WTC11 (cell line): ENCODE measurements at regions not wholly inside any gene's neighbourhood (a gene's known extent, or its start where the extent isn't known, plus 50 kb on each side); places are given as distances from the start of the nearest gene placed in this dataset.

Experiments used
- ATAC-seq: fragments of 200-7000 bp; cut with Tn5 transposase; 2 replicates; pipeline ENCODE4 v1.10.0; 2021; ENCODE audit warnings: mild to moderate bottlenecking, moderate library complexity
- CTCF ChIA-PET: fragments of 300-600 bp; sonication (Branson Sonifier 250); formaldehyde crosslinking; loops from one replicate; lab custom pipeline; 2021; ENCODE audit warnings: antibody characterized with exemption; lab: Charles Lee
- POLR2A ChIA-PET: fragments of 350-600 bp; sonication (Branson Sonifier 250); formaldehyde crosslinking; loops from one replicate; lab custom pipeline; 2021; ENCODE audit warnings: antibody characterized with exemption; lab: Charles Lee
- DNase-seq: peaks from one replicate; pipeline ENCODE4 v3.0.0; 2021; ENCODE audit warnings: low spot score
- H3K27ac Mint-ChIP-seq: 2 replicates; pipeline ENCODE4 v1.8.0; 2021; ENCODE audit warnings: mixed read lengths
- H3K27me3 Mint-ChIP-seq: 2 replicates; pipeline ENCODE4 v1.8.0; 2021; ENCODE audit warnings: low read depth, mild to moderate bottlenecking, moderate library complexity, mixed read lengths
- H3K36me3 Mint-ChIP-seq: 2 replicates; pipeline ENCODE4 v1.8.0; 2021; ENCODE audit warnings: mixed read lengths
- H3K4me1 Mint-ChIP-seq: 2 replicates; pipeline ENCODE4 v1.8.0; 2022; ENCODE audit warnings: mixed read lengths
- H3K4me3 Mint-ChIP-seq: 2 replicates; pipeline ENCODE4 v1.8.0; 2021; ENCODE audit warnings: mild to moderate bottlenecking, moderate library complexity, mixed read lengths
- H3K9me3 Mint-ChIP-seq: 2 replicates; pipeline ENCODE4 v1.8.0; 2021; ENCODE audit warnings: mixed read lengths
- ETV6 ChIP-seq: sonication (generic); formaldehyde crosslinking; IDR thresholded peaks from 2 replicates; pipeline ENCODE4 v1.8.1; 2022; ENCODE audit warnings: mild to moderate bottlenecking, missing genetic modification reagents
- FOXJ3 ChIP-seq: sonication (generic); formaldehyde crosslinking; IDR thresholded peaks from 2 replicates; pipeline ENCODE4 v1.9.0; 2021; ENCODE audit warnings: missing genetic modification reagents, mild to moderate bottlenecking, borderline replicate concordance
- GRHL2 ChIP-seq: fragments of 250-450 bp; sonication (Bioruptor Pico); IDR thresholded peaks from 2 replicates; pipeline ENCODE4 v1.8.0; 2022; ENCODE audit warnings: mild to moderate bottlenecking, moderate library complexity; ENCODE audit not compliant: insufficient replicate concordance, severe bottlenecking
- GTF2I ChIP-seq: fragments of 250-450 bp; sonication (Bioruptor Pico); conservative IDR thresholded peaks from 2 replicates; pipeline ENCODE4 v1.4.0; 2021; ENCODE audit warnings: mild to moderate bottlenecking
- NFE2L1 ChIP-seq: sonication (generic); formaldehyde crosslinking; IDR thresholded peaks from 2 replicates; pipeline ENCODE4 v1.8.1; 2023; ENCODE audit warnings: missing genetic modification reagents
- NR1H2 ChIP-seq: sonication (generic); formaldehyde crosslinking; IDR thresholded peaks from 2 replicates; pipeline ENCODE4 v1.9.0; 2021; ENCODE audit warnings: mild to moderate bottlenecking, moderate library complexity, missing genetic modification reagents
- NR2C2 ChIP-seq: sonication (generic); formaldehyde crosslinking; IDR thresholded peaks from 2 replicates; pipeline ENCODE4 v1.8.0; 2022; ENCODE audit warnings: mild to moderate bottlenecking, missing genetic modification reagents
- NR3C1 ChIP-seq: sonication (generic); formaldehyde crosslinking; conservative IDR thresholded peaks from 2 replicates; pipeline ENCODE4 v1.8.1; 2023; ENCODE audit warnings: low read depth, mild to moderate bottlenecking, missing genetic modification reagents
- PRRX2 ChIP-seq: fragments of 250-450 bp; sonication (Bioruptor Pico); IDR thresholded peaks from 2 replicates; pipeline ENCODE4 v1.8.0; 2021; ENCODE audit warnings: mild to moderate bottlenecking
- SMAD3 ChIP-seq: sonication (generic); formaldehyde crosslinking; IDR thresholded peaks from 2 replicates; pipeline ENCODE4 v1.8.0; 2022; ENCODE audit warnings: missing genetic modification reagents, mild to moderate bottlenecking, borderline replicate concordance
- ZBTB21 ChIP-seq: sonication (generic); formaldehyde crosslinking; IDR thresholded peaks from 2 replicates; pipeline ENCODE4 v1.8.1; 2023; ENCODE audit warnings: mild to moderate bottlenecking, missing genetic modification reagents, borderline replicate concordance
- ZNF121 ChIP-seq: sonication (generic); formaldehyde crosslinking; IDR thresholded peaks from 2 replicates; pipeline ENCODE4 v1.8.0; 2023; ENCODE audit warnings: missing genetic modification reagents
- ZNF263 ChIP-seq: sonication (generic); formaldehyde crosslinking; IDR thresholded peaks from 2 replicates; pipeline ENCODE4 v1.8.1; 2022; ENCODE audit warnings: low read depth, mild to moderate bottlenecking, moderate library complexity, missing genetic modification reagents
- TF ChIP-seq, protein P1 (sequence below): sonication (generic); formaldehyde crosslinking; conservative IDR thresholded peaks from 2 replicates; pipeline ENCODE4 v1.8.1; 2023; ENCODE audit warnings: mild to moderate bottlenecking, low read depth, missing genetic modification reagents, moderate library complexity
- TF ChIP-seq, protein P2 (sequence below): fragments of 200-600 bp; IDR thresholded peaks from 2 replicates; pipeline ENCODE4 v1.8.0; 2022; ENCODE audit warnings: antibody characterized with exemption
- TF ChIP-seq, protein P3 (sequence below): sonication (generic); formaldehyde crosslinking; IDR thresholded peaks from 2 replicates; pipeline ENCODE4 v1.8.0; 2023; ENCODE audit warnings: mild to moderate bottlenecking, missing genetic modification reagents
- TF ChIP-seq, protein P4 (sequence below): sonication (generic); formaldehyde crosslinking; IDR thresholded peaks from 2 replicates; pipeline ENCODE4 v1.8.1; 2022; ENCODE audit warnings: low read depth, mild to moderate bottlenecking, moderate library complexity, missing genetic modification reagents, borderline replicate concordance
- TF ChIP-seq, protein P5 (sequence below): sonication (generic); formaldehyde crosslinking; IDR thresholded peaks from 2 replicates; pipeline ENCODE4 v1.8.1; 2023; ENCODE audit warnings: mild to moderate bottlenecking, moderate library complexity, missing genetic modification reagents
- TF ChIP-seq, protein P6 (sequence below): sonication (generic); formaldehyde crosslinking; IDR thresholded peaks from 2 replicates; pipeline ENCODE4 v1.8.1; 2022; ENCODE audit warnings: mild to moderate bottlenecking, moderate library complexity, missing genetic modification reagents
- TF ChIP-seq, protein P7 (sequence below): sonication (generic); formaldehyde crosslinking; IDR thresholded peaks from 2 replicates; pipeline ENCODE4 v1.8.0; 2022; ENCODE audit warnings: mild to moderate bottlenecking, missing genetic modification reagents

DNA sequence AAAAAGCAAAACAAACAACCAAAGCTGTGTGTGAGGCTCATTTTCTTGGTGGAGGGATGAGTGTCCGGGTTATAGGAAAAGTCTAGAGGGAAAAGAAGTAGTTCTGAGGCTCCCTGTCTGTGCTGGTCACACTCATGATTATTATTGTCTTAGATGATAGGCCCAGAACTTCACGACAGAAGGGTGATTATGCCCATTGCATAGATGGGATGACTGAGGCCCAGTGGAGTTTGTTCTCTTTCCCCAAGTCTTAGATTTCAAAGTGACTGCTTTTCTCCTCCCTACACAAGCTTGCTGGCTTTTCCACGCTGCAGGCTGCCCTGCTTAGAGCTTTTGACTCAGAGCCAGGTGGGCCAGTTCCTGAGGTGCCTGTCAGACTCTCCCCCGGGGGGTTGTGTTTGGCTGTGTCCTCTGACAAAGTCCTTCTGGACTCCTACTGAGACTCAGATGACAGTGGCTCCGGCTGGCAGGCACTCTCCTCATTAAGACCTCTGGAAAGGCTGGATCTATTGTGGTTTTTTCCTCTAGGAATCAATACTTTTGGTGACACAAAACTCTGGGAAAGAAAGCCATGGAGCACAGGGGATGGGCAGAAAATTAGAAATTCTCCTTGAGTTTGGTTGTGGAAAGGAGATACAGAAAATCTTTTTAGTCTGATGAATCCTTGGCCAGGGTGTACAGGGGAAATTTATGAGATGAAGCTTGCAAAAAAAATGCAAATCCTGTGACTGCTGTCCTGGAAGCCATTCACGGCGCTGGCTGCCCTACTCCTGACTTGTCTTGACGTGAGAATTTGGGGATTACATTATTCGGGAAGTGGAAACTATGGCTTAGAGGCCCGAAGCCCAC lies 120.9 kb downstream of the NSG2 start (continued):
- no peak for TF ChIP-seq NR2C2 (CRISPR knock-in tag)
- TF ChIP-seq FOXJ3, result no peak
- TF ChIP-seq ZBTB21 (CRISPR knock-in tag), result no peak

DNA sequence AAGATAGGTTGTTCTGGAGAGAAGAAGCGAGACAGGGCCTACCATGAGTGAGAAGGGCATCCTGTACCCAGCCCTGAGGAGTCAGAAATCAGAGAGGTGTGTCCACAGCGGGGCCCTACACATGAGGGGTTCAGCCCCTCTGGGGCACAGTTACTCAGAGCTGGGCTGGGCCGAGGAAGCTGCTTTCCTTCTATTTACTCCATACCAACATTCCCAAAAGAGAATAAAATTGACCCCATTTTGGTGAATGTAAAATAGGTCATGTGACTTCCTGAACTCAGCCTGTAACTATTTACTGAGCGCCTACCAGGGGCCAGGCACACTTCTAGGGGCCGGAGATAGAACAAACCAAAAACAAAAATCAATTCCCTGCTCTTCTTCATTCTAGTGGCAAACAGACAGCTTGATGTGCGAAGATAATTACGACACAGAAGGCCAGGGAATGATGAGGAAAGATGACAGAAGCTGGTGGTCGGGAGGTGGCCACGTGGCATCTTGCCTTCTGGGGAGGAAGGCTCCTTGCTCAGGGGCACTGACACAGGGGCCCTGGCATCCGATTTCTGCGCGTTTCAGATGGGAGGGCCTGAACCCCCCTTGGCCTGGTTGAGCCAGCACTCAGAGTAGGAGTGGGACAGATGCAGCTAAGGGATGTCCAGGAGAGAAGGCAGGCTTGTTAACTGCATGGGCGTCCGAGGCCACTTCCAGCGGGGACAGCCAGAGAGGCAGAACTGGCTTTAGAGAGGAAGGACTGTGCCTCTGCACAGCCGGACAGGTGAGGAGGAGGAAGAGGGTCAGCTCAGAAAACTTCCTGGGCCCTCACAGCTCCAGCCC lies 121.8 kb downstream of the NSG2 start:
- no peak overlapping the region for H3K27ac Mint-ChIP-seq
- H3K27me3 Mint-ChIP-seq, result no peaks in the 10 kb centered on the region
- ChIA-PET POLR2A (interaction anchor here (0.5 to 0.6 kb wide), 2 partner anchors 13 to 88 kb away, joined by 3 to 4 read pairs; no protein-coding TSS in a partner anchor), CTCF (interaction anchor here (1.2 kb wide), 1 partner anchor 122 kb away, joined by 5 read pairs; the partner anchor contains the start of gene NSG2)
- TF ChIP-seq NR1H2 (CRISPR knock-in tag), result no peak
- no peak for TF ChIP-seq NR3C1 (CRISPR knock-in tag)
- no peak for TF ChIP-seq ZNF263
- TF ChIP-seq, protein P1, sequence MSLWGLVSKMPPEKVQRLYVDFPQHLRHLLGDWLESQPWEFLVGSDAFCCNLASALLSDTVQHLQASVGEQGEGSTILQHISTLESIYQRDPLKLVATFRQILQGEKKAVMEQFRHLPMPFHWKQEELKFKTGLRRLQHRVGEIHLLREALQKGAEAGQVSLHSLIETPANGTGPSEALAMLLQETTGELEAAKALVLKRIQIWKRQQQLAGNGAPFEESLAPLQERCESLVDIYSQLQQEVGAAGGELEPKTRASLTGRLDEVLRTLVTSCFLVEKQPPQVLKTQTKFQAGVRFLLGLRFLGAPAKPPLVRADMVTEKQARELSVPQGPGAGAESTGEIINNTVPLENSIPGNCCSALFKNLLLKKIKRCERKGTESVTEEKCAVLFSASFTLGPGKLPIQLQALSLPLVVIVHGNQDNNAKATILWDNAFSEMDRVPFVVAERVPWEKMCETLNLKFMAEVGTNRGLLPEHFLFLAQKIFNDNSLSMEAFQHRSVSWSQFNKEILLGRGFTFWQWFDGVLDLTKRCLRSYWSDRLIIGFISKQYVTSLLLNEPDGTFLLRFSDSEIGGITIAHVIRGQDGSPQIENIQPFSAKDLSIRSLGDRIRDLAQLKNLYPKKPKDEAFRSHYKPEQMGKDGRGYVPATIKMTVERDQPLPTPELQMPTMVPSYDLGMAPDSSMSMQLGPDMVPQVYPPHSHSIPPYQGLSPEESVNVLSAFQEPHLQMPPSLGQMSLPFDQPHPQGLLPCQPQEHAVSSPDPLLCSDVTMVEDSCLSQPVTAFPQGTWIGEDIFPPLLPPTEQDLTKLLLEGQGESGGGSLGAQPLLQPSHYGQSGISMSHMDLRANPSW (CRISPR knock-in tag), result no peak
- TF ChIP-seq ZNF121, result no peak
- TF ChIP-seq, protein P2, sequence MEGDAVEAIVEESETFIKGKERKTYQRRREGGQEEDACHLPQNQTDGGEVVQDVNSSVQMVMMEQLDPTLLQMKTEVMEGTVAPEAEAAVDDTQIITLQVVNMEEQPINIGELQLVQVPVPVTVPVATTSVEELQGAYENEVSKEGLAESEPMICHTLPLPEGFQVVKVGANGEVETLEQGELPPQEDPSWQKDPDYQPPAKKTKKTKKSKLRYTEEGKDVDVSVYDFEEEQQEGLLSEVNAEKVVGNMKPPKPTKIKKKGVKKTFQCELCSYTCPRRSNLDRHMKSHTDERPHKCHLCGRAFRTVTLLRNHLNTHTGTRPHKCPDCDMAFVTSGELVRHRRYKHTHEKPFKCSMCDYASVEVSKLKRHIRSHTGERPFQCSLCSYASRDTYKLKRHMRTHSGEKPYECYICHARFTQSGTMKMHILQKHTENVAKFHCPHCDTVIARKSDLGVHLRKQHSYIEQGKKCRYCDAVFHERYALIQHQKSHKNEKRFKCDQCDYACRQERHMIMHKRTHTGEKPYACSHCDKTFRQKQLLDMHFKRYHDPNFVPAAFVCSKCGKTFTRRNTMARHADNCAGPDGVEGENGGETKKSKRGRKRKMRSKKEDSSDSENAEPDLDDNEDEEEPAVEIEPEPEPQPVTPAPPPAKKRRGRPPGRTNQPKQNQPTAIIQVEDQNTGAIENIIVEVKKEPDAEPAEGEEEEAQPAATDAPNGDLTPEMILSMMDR, result no peak
- TF ChIP-seq, protein P3, sequence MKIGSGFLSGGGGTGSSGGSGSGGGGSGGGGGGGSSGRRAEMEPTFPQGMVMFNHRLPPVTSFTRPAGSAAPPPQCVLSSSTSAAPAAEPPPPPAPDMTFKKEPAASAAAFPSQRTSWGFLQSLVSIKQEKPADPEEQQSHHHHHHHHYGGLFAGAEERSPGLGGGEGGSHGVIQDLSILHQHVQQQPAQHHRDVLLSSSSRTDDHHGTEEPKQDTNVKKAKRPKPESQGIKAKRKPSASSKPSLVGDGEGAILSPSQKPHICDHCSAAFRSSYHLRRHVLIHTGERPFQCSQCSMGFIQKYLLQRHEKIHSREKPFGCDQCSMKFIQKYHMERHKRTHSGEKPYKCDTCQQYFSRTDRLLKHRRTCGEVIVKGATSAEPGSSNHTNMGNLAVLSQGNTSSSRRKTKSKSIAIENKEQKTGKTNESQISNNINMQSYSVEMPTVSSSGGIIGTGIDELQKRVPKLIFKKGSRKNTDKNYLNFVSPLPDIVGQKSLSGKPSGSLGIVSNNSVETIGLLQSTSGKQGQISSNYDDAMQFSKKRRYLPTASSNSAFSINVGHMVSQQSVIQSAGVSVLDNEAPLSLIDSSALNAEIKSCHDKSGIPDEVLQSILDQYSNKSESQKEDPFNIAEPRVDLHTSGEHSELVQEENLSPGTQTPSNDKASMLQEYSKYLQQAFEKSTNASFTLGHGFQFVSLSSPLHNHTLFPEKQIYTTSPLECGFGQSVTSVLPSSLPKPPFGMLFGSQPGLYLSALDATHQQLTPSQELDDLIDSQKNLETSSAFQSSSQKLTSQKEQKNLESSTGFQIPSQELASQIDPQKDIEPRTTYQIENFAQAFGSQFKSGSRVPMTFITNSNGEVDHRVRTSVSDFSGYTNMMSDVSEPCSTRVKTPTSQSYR (CRISPR knock-in tag), result no peak
- no peak for TF ChIP-seq GRHL2 (CRISPR knock-in tag)
- TF ChIP-seq, protein P4, sequence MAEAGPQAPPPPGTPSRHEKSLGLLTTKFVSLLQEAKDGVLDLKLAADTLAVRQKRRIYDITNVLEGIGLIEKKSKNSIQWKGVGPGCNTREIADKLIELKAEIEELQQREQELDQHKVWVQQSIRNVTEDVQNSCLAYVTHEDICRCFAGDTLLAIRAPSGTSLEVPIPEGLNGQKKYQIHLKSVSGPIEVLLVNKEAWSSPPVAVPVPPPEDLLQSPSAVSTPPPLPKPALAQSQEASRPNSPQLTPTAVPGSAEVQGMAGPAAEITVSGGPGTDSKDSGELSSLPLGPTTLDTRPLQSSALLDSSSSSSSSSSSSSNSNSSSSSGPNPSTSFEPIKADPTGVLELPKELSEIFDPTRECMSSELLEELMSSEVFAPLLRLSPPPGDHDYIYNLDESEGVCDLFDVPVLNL (CRISPR knock-in tag), result no peak
- no peak for TF ChIP-seq PRRX2 (CRISPR knock-in tag)
- TF ChIP-seq SMAD3 (CRISPR knock-in tag), result no peak
- TF ChIP-seq, protein P5, sequence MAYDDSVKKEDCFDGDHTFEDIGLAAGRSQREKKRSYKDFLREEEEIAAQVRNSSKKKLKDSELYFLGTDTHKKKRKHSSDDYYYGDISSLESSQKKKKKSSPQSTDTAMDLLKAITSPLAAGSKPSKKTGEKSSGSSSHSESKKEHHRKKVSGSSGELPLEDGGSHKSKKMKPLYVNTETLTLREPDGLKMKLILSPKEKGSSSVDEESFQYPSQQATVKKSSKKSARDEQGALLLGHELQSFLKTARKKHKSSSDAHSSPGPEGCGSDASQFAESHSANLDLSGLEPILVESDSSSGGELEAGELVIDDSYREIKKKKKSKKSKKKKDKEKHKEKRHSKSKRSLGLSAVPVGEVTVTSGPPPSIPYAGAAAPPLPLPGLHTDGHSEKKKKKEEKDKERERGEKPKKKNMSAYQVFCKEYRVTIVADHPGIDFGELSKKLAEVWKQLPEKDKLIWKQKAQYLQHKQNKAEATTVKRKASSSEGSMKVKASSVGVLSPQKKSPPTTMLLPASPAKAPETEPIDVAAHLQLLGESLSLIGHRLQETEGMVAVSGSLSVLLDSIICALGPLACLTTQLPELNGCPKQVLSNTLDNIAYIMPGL (CRISPR knock-in tag), result no peak
- TF ChIP-seq GTF2I (CRISPR knock-in tag), result no peak
- TF ChIP-seq, protein P6, sequence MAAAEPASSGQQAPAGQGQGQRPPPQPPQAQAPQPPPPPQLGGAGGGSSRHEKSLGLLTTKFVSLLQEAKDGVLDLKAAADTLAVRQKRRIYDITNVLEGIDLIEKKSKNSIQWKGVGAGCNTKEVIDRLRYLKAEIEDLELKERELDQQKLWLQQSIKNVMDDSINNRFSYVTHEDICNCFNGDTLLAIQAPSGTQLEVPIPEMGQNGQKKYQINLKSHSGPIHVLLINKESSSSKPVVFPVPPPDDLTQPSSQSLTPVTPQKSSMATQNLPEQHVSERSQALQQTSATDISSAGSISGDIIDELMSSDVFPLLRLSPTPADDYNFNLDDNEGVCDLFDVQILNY, result no peak
- TF ChIP-seq ETV6 (CRISPR knock-in tag), result no peak
- no peak for TF ChIP-seq NFE2L1 (CRISPR knock-in tag)
- TF ChIP-seq, protein P7, sequence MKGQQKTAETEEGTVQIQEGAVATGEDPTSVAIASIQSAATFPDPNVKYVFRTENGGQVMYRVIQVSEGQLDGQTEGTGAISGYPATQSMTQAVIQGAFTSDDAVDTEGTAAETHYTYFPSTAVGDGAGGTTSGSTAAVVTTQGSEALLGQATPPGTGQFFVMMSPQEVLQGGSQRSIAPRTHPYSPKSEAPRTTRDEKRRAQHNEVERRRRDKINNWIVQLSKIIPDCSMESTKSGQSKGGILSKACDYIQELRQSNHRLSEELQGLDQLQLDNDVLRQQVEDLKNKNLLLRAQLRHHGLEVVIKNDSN (CRISPR knock-in tag), result no peak
- TF ChIP-seq, all 79 proteins: peak for 0
- 0 out of 2 replicates have a peak, but pooled peaks cover 5% of the 10 kb centered on the region for H3K4me1 Mint-ChIP-seq
- ATAC-seq (no peak), DNase-seq (no peak)
- peaks cover 4% of the 10 kb centered on the region; the same call in 1 of the 2 replicates for H3K36me3 Mint-ChIP-seq
- no peak overlapping the region for H3K4me3 Mint-ChIP-seq
- H3K9me3 Mint-ChIP-seq, result peaks cover 13% of the 10 kb centered on the region
